Gastrocnemius medialis (tissue), 4 donors: ENCODE measurements at regions not wholly inside any gene's neighbourhood (a gene's known extent, or its start where the extent isn't known, plus 50 kb on each side); places are given as distances from the start of the nearest gene placed in this dataset.

Source experiments
- ATAC-seq, 2 donors: fragments of 150-250 bp; one replicate each; pipeline ENCODE4 v1.9.1; 2016
- DNase-seq, 2 donors: peaks; one replicate each; pipeline ENCODE4 v3.0.0-alpha.2; 2019
- H3K27ac ChIP-seq, 4 donors: fragments of 200-600 bp; sonication (generic); 1 replicate in 1 of 4; 2 replicates in 3 of 4; pipeline ENCODE4 v1.5.1; 2016 to 2018; ENCODE audit warnings: mild to moderate bottlenecking in 2 of 4, moderate library complexity in 1 of 4
- H3K27me3 ChIP-seq, 3 donors: fragments of 200-600 bp; sonication (generic) in 2 of 3; 1 replicate in 1 of 3; 2 replicates in 2 of 3; pipeline versions ENCODE4 v1.5.1 to v1.6.0; 2016 to 2019; ENCODE audit warnings: mild to moderate bottlenecking in 1 of 3, moderate library complexity in 1 of 3
- H3K36me3 ChIP-seq, 2 donors: fragments of 200-600 bp; sonication (generic) in 1 of 2; one replicate each; pipeline ENCODE4 v1.5.1; 2017 to 2018
- H3K4me1 ChIP-seq, 2 donors: fragments of 200-600 bp; sonication (generic) in 1 of 2; one replicate each; pipeline ENCODE4 v1.5.1; 2016 to 2017; ENCODE audit warnings: mild to moderate bottlenecking in 2 of 2
- H3K4me3 ChIP-seq, 4 donors: fragments of 200-600 bp; sonication (generic) in 3 of 4; 1 replicate in 1 of 4; 2 replicates in 3 of 4; pipeline ENCODE4 v1.5.1; 2016 to 2019; ENCODE audit warnings: mild to moderate bottlenecking in 2 of 4
- H3K9me3 ChIP-seq, 3 donors: fragments of 200-600 bp; sonication (generic) in 2 of 3; 1 replicate in 1 of 3; 2 replicates in 2 of 3; pipeline ENCODE4 v1.5.1; 2016 to 2019
- CTCF ChIP-seq, 5 experiments: fragments of 450-650 bp in 3 of 5; fragments of 200-600 bp in 2 of 5; sonication (generic) in 2 of 5; IDR thresholded peaks in 4 of 5; conservative IDR thresholded peaks in 1 of 5; 1 replicate in 4 of 5; 2 replicates in 1 of 5; pipeline ENCODE4 v1.5.1; 2016 to 2019; ENCODE audit warnings: antibody characterized with exemption in 5 of 5, mild to moderate bottlenecking in 3 of 5, moderate library complexity in 3 of 5
- POLR2A ChIP-seq, 2 donors: fragments of 450-650 bp; IDR thresholded peaks; one replicate each; pipeline ENCODE4 v1.6.1; 2017; ENCODE audit warnings: antibody characterized with exemption in 2 of 2, mild to moderate bottlenecking in 2 of 2, moderate library complexity in 2 of 2
- in situ Hi-C, 4 donors: fragments of 200-750 bp; cut with MboI; loops; one replicate each; pipeline versions ENCODE4 v1.15.0 to v1.8.0; 2017; ENCODE audit warnings: low sequenced_read_pairs in 4 of 4
- intact Hi-C: fragments of 100-400 bp; cut with DNase I; formaldehyde crosslinking; loops from one replicate; pipeline ENCODE4 v1.15.1; 2023; ENCODE audit warnings: low total_unique reads

GRCh38 chr17:79420318-79421243 lies 190.3 kb downstream of the RBFOX3 start:
- in situ Hi-C loops: no loop called here

GRCh38 chr17:79417476-79417988 lies 193.3 kb downstream of the RBFOX3 start:
- in situ Hi-C loops (no loop called here), intact Hi-C loops (no loop called here)
- Histone ChIP-seq H3K27ac (no peak overlapping the region), H3K27me3 (peaks cover 36 to 46% (median 38%) of the 10 kb centered on the region in 3 donors), H3K4me3 (no peak overlapping the region), H3K9me3 (no peaks in the 10 kb centered on the region), H3K36me3 (no peaks in the 10 kb centered on the region), H3K4me1 (no peaks in the 10 kb centered on the region)
- ATAC-seq (no peak), DNase-seq (no peak)
- TF ChIP-seq CTCF (IDR thresholded peaks at IDR 0.05 in 4 of 5, conservative IDR thresholded peaks at IDR 0.05 in 1 of 5) (no peak), POLR2A (IDR thresholded peaks at IDR 0.05) (no peak)

More at GRCh38 chr17:79420318-79421243, 190.3 kb downstream of the RBFOX3 start:
- no peak for DNase-seq
- Histone ChIP-seq H3K27me3 (peaks cover 25 to 31% (median 25%) of the 10 kb centered on the region in 3 donors), H3K27ac (no peak overlapping the region), H3K9me3 (no peaks in the 10 kb centered on the region), H3K4me1 (no peaks in the 10 kb centered on the region), H3K36me3 (no peaks in the 10 kb centered on the region), H3K4me3 (no peak overlapping the region)
- TF ChIP-seq POLR2A (IDR thresholded peaks at IDR 0.05) (no peak), CTCF (IDR thresholded peaks at IDR 0.05 in 4 of 5, conservative IDR thresholded peaks at IDR 0.05 in 1 of 5) (no peak)
- ATAC-seq: no peak
- intact Hi-C loops: no loop called here

GRCh38 chr17:79415909-79416308 lies 194.9 kb downstream of the RBFOX3 start:
- intact Hi-C loops: no loop called here
- TF ChIP-seq CTCF (IDR thresholded peaks at IDR 0.05 in 4 of 5, conservative IDR thresholded peaks at IDR 0.05 in 1 of 5): no peak
- no peak for TF ChIP-seq POLR2A (IDR thresholded peaks at IDR 0.05)
- DNase-seq (no peak), ATAC-seq (no peak)
- Histone ChIP-seq H3K9me3 (no peaks in the 10 kb centered on the region), H3K27me3 (peaks cover 37 to 40% (median 38%) of the 10 kb centered on the region in 3 donors), H3K27ac (no peak overlapping the region), H3K36me3 (no peaks in the 10 kb centered on the region), H3K4me1 (no peaks in the 10 kb centered on the region), H3K4me3 (no peak overlapping the region)
- in situ Hi-C loops: no loop called here

- intact Hi-C loops (no loop called here), in situ Hi-C loops (no loop called here)
- no peaks in the 10 kb centered on the region for H3K9me3 ChIP-seq
- ATAC-seq (no peak), DNase-seq (no peak)
- H3K4me1 ChIP-seq: no peaks in the 10 kb centered on the region
- H3K27me3 ChIP-seq: peaks cover 38 to 42% (median 40%) of the 10 kb centered on the region in 3 donors
- no peak overlapping the region for H3K4me3 ChIP-seq
- no peaks in the 10 kb centered on the region for H3K36me3 ChIP-seq
- H3K27ac ChIP-seq: no peak overlapping the region
- TF ChIP-seq CTCF (IDR thresholded peaks at IDR 0.05 in 4 of 5, conservative IDR thresholded peaks at IDR 0.05 in 1 of 5) (no peak), POLR2A (IDR thresholded peaks at IDR 0.05) (no peak)
These were observed 195.5 kb downstream of the RBFOX3 start for GRCh38 chr17:79415365-79415764.
